ENCODE measurements at regions not wholly inside any gene's neighbourhood (a gene's known extent, or its start where the extent isn't known, plus 50 kb on each side); places are given as distances from the start of the nearest gene placed in this dataset.

DNA sequence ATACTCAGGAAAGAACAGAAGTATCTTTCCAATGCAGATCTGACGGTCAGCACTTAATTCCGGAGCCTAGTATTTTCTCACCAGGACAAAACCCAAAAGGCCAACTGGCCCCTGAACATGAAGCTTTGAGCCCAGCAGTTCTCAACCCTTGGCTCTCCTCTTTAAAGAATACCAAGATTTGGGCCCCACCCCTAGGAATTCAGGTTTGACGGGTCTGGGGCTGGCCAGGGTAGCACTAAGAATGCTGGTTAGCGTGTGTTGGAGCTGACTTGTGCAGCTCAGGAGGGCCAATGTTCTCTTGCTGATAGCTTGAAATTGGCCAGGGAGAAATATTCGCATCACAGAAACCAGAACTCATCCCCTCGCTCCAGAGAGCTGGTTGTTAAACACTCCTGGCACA is 88.3 kb upstream of the PTCH1 start (continued):
- TF ChIP-seq LARP7 (IDR thresholded peaks at IDR 0.05) (no peak), SREBF2 (IDR thresholded peaks at IDR 0.05; ENCODE audit: low read length) (no peak), STAT3 (IDR thresholded peaks at IDR 0.05; ENCODE audit: low read depth, low read length) (no peak), HDAC2 (IDR thresholded peaks at IDR 0.05) (no peak), CREB1 (IDR thresholded peaks at IDR 0.05; ENCODE audit: low read depth) (no peak), MEF2A (IDR thresholded peaks at IDR 0.05; ENCODE audit: insufficient read depth, low read depth, low read length) (no peak)
- TF ChIP-seq, protein P1, sequence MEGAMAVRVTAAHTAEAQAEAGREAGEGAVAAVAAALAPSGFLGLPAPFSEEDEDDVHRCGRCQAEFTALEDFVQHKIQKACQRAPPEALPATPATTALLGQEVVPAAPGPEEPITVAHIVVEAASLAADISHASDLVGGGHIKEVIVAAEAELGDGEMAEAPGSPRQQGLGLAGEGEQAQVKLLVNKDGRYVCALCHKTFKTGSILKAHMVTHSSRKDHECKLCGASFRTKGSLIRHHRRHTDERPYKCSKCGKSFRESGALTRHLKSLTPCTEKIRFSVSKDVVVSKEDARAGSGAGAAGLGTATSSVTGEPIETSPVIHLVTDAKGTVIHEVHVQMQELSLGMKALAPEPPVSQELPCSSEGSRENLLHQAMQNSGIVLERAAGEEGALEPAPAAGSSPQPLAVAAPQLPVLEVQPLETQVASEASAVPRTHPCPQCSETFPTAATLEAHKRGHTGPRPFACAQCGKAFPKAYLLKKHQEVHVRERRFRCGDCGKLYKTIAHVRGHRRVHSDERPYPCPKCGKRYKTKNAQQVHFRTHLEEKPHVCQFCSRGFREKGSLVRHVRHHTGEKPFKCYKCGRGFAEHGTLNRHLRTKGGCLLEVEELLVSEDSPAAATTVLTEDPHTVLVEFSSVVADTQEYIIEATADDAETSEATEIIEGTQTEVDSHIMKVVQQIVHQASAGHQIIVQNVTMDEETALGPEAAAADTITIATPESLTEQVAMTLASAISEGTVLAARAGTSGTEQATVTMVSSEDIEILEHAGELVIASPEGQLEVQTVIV (IDR thresholded peaks at IDR 0.05; ENCODE audit: borderline replicate concordance, partially characterized antibody): no peak

DNA sequence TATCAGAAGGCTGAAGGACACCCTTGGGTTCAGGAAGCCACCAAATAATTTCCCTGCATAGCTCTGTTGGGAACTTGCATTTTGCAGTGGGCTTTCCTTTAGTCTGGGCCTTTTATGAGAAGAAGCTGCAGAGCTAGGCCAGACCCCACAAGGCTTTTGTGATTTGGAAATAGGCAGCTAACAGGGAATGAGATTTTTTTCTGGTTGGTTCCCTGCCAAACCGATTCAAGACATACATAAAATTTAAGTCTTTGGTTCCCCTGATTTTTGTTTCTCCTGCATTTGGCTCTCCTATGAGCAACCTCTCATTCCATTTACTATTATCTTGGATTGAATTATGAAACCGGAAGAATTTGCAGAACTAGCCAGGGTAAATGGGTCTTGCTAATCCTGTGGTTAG is 81.5 kb upstream of the PTCH1 start:
- Histone ChIP-seq H3K36me3 (ENCODE audit: control insufficient read depth in 2 of 2, insufficient read depth in 2 of 2, low read length in 1 of 2) (no peaks in the 10 kb centered on the region), H3K27me3 (replicated peaks in 1 of 2; ENCODE audit: control insufficient read depth in 2 of 2, insufficient read depth in 2 of 2, low read length in 1 of 2) (no peaks in the 10 kb centered on the region; a peak in 2 of 4 replicates), H3K4me1 (ENCODE audit: control insufficient read depth, insufficient read depth, low read length) (no peaks in the 10 kb centered on the region), H3K9me3 (replicated peaks; ENCODE audit: control insufficient read depth, insufficient read depth, low read length) (no peaks in the 10 kb centered on the region), H3K4me2 (ENCODE audit: control insufficient read depth, insufficient read depth) (no peak overlapping the region), H3K79me2 (ENCODE audit: control insufficient read depth, insufficient read depth, low read length) (no peaks in the 10 kb centered on the region), H3K27ac (ENCODE audit: control insufficient read depth, insufficient read depth) (no peak overlapping the region), H2AFZ (ENCODE audit: control insufficient read depth, low read depth, low read length) (no peak overlapping the region), H3K4me3 (no peak overlapping the region), H4K20me1 (ENCODE audit: control insufficient read depth, insufficient read depth) (no peaks in the 10 kb centered on the region), H3K9ac (ENCODE audit: control insufficient read depth, insufficient read depth, low read length) (no peak overlapping the region)
- intact Hi-C loops (cut with micrococcal nuclease; ENCODE audit: unreplicated experiment): no loop called here
- CTCF ChIA-PET: no interaction called here
- 0% methylated on average over 2 of the region's 2 CpGs for WGBS (ENCODE audit: insufficient coverage, insufficient replicate concordance, low lambda C conversion rate, missing lambda C conversion rate)
- POLR2A ChIA-PET: no interaction called here
- in situ Hi-C loops (cut with MboI): no loop called here
- no TSS peak for BruUV-seq (replicated peaks)
- no peak for DNase-seq (ENCODE audit: low read depth, low spot score)
- SMC1A ChIA-PET (ENCODE audit: uncharacterized antibody, unreplicated experiment): no interaction called here
- TF ChIP-seq ZZZ3 (IDR thresholded peaks at IDR 0.05; ENCODE audit: control insufficient read depth, insufficient read length, low read depth): no peak
- no peak for TF ChIP-seq ZNF24 (IDR thresholded peaks at IDR 0.05)
- TF ChIP-seq, protein P2, sequence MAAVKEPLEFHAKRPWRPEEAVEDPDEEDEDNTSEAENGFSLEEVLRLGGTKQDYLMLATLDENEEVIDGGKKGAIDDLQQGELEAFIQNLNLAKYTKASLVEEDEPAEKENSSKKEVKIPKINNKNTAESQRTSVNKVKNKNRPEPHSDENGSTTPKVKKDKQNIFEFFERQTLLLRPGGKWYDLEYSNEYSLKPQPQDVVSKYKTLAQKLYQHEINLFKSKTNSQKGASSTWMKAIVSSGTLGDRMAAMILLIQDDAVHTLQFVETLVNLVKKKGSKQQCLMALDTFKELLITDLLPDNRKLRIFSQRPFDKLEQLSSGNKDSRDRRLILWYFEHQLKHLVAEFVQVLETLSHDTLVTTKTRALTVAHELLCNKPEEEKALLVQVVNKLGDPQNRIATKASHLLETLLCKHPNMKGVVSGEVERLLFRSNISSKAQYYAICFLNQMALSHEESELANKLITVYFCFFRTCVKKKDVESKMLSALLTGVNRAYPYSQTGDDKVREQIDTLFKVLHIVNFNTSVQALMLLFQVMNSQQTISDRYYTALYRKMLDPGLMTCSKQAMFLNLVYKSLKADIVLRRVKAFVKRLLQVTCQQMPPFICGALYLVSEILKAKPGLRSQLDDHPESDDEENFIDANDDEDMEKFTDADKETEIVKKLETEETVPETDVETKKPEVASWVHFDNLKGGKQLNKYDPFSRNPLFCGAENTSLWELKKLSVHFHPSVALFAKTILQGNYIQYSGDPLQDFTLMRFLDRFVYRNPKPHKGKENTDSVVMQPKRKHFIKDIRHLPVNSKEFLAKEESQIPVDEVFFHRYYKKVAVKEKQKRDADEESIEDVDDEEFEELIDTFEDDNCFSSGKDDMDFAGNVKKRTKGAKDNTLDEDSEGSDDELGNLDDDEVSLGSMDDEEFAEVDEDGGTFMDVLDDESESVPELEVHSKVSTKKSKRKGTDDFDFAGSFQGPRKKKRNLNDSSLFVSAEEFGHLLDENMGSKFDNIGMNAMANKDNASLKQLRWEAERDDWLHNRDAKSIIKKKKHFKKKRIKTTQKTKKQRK (IDR thresholded peaks at IDR 0.05; ENCODE audit: low read depth, low read length): no peak
- no peak for TF ChIP-seq ASH2L (IDR thresholded peaks at IDR 0.05; ENCODE audit: borderline replicate concordance, low read depth)
- no peak for TF ChIP-seq EP300 (IDR thresholded peaks at IDR 0.05; ENCODE audit: borderline replicate concordance in 1 of 2, control insufficient read depth in 1 of 2, low read depth in 2 of 2, low read length in 2 of 2)
- no peak for TF ChIP-seq PAX5 (IDR thresholded peaks at IDR 0.05; ENCODE audit: borderline replicate concordance, low read depth, low read length)
- TF ChIP-seq IKZF1 (conservative IDR thresholded peaks at IDR 0.05): no peak
- TF ChIP-seq, protein P3, sequence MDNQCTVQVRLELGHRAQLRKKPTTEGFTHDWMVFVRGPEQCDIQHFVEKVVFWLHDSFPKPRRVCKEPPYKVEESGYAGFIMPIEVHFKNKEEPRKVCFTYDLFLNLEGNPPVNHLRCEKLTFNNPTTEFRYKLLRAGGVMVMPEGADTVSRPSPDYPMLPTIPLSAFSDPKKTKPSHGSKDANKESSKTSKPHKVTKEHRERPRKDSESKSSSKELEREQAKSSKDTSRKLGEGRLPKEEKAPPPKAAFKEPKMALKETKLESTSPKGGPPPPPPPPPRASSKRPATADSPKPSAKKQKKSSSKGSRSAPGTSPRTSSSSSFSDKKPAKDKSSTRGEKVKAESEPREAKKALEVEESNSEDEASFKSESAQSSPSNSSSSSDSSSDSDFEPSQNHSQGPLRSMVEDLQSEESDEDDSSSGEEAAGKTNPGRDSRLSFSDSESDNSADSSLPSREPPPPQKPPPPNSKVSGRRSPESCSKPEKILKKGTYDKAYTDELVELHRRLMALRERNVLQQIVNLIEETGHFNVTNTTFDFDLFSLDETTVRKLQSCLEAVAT (IDR thresholded peaks at IDR 0.05): no peak
- TF ChIP-seq CBFB (IDR thresholded peaks at IDR 0.05; ENCODE audit: low read depth): no peak
- no peak for TF ChIP-seq MTA2 (IDR thresholded peaks at IDR 0.05; ENCODE audit: low read depth)
- RAD21 ChIA-PET (ENCODE audit: unreplicated experiment): no interaction called here
- ATAC-seq: no peak
- FAIRE-seq: no peak
